OCI-LY1 (cell line): ENCODE measurements at regions not wholly inside any gene's neighbourhood (a gene's known extent, or its start where the extent isn't known, plus 50 kb on each side); places are given as distances from the start of the nearest gene placed in this dataset.

ENCODE experiments used
- CTCF ChIP-seq: fragments of 200-600 bp; sonication (generic), shearing (Covaris generic); IDR thresholded peaks from 2 replicates; pipeline ENCODE4 v1.5.1; 2017; ENCODE audit warnings: mild to moderate bottlenecking, antibody characterized with exemption, low read length, moderate library complexity, mixed read lengths
- EZH2 ChIP-seq: fragments of 200-600 bp; sonication (generic), shearing (Covaris generic); IDR thresholded peaks from 2 replicates; pipeline ENCODE4 v1.8.0; 2017; ENCODE audit warnings: borderline replicate concordance, mixed run types, mild to moderate bottlenecking, antibody characterized with exemption, low read length, moderate library complexity, mixed read lengths

- TF ChIP-seq EZH2 (no peak), CTCF (no peak)
Measured at GRCh38 chr1:198463709-198464108, 76.8 kb downstream of the ATP6V1G3 start.
